22Rv1 (cell line): ENCODE measurements at regions not wholly inside any gene's neighbourhood (a gene's known extent, or its start where the extent isn't known, plus 50 kb on each side); places are given as distances from the start of the nearest gene placed in this dataset.

ENCODE experiments used
- CTCF ChIP-seq: fragments of 450-650 bp; IDR thresholded peaks from 2 replicates; pipeline ENCODE4 v1.5.1; 2017; ENCODE audit warnings: mild to moderate bottlenecking
- ZFX ChIP-seq: fragments of 450-650 bp; IDR thresholded peaks from 2 replicates; pipeline ENCODE4 v1.6.1; 2017; ENCODE audit warnings: antibody characterized with exemption, borderline replicate concordance

- TF ChIP-seq CTCF (no peak), ZFX (no peak)
Measured at GRCh38 chr3:124362455-124362854, 367.8 kb upstream of the UMPS start.
